NCI-H345 (cell line): ENCODE measurements at regions not wholly inside any gene's neighbourhood (a gene's known extent, or its start where the extent isn't known, plus 50 kb on each side); places are given as distances from the start of the nearest gene placed in this dataset.

ENCODE experiments used
- DNase-seq: peaks from one replicate; lab custom pipeline; 2025; lab: John Stamatoyannopoulos, UW

DNA sequence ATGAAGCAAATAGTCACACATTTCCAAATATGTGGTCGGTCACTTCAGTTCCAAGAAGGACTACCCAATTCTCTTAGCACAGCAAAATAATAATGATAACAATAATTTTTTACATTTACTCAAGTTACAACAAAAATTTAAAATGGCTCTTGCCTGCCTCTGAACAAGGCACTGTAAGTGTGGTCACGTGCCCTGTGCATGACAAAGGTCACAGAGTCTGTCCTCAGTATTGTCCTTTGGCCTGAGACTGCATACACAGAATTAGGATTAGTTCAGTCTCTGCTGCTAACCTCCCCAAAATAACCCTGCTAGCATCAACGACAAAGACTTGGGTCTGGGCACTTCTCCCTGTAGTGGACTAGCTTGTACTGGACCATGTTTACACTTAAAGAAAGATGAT is 297.1 kb upstream of the DUSP10 start:
- DNase-seq, result no peak

DNA sequence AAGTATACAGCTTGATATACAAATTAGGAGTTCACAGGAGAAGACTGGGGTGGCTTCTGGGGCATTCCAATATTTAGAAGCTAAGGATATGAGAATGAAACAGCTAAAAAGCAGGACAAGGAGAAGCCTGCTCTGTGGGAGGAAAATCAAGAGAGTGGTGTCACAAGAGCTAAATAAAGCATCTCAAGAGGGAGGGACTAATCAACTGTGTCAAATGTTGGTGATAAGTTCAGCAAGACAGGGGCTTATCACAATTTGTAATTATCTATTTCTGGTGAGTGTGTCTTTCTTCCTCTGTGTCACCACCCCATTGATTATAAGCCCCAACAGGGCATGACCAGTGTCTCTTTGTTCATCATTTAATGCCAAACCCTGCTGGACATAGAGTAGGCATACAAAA is 295.8 kb upstream of the DUSP10 start:
- DNase-seq, result no peak

GRCh38 chr1:222034790-222035189 is 292.9 kb upstream of the DUSP10 start:
- DNase-seq, result no peak

- DNase-seq, result no peak
These were observed 291.6 kb upstream of the DUSP10 start for GRCh38 chr1:222033450-222033849.

GRCh38 chr1:222031318-222031717 is 289.4 kb upstream of the DUSP10 start:
- no peak for DNase-seq

- no peak for DNase-seq
These were observed 286.8 kb upstream of the DUSP10 start for GRCh38 chr1:222028676-222029075.

- peak; percentile 84 for DNase-seq
These were observed 286.2 kb upstream of the DUSP10 start for GRCh38 chr1:222028116-222028515.

DNA sequence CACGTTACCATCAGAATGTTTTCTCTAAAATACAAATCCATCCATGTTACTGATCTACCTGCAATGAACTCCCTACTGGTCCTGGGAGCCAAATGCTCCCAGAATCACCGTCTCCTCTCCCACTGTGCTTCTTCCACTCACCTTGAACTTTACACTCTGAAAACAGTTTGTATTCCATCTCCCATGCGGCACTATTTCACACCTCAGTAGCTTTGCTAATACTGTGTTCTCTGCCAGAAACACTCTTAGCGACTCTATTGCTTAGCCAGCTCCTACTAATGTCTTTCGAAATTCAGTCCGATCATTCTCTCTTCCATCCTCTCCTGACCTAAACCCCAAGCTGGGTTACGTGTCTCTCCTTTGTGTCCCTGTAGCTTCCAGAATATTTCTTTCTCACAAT is 284.4 kb upstream of the DUSP10 start:
- DNase-seq, result no peak

DNA sequence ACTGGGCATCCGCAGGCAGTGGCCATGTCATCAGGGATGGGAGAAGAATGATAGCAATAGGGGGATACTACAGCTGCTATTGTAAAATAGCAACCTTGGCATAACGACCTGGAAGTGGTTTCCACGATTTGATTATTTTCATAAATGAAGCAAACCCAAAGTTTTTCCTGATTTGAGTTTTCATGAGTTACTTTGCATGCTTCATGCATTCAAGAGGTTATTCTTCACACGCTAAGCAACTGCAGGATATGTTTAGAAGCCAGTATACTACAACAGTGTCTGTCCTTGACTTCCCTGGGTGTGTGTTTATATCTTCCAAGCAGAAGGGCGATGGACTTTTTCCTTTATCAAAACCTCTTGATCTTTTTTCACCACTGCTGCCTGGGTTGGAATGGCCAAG is 281.1 kb upstream of the DUSP10 start:
- DNase-seq, result no peak

GRCh38 chr1:222021129-222021528 is 279.2 kb upstream of the DUSP10 start:
- no peak for DNase-seq

GRCh38 chr1:222020553-222020952 is 278.7 kb upstream of the DUSP10 start:
- no peak for DNase-seq

GRCh38 chr1:222019029-222019428 is 277.1 kb upstream of the DUSP10 start:
- no peak for DNase-seq

GRCh38 chr1:222018041-222018440 is 276.2 kb upstream of the DUSP10 start:
- DNase-seq, result no peak

- no peak for DNase-seq
These were observed 273.8 kb upstream of the DUSP10 start for GRCh38 chr1:222015686-222016085.

DNA sequence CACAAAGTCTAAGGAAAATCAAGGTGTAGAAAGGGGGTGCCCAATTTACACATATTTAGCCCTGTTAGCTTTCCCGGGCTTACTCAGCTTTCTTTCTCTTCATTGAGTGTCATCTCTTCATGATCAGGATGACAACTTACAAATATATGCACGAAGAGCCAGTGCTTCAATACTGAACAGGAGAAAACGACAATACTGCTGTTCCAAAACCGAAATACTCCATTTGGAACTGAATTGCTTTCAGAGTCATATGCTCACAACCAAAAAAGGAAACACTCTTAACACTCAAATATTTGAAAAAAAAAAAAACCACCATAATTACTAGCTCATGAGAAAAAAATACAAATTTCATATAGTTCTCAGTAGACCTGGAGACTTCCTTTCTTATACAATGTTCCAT is 272.1 kb upstream of the DUSP10 start:
- DNase-seq, result no peak

DNA sequence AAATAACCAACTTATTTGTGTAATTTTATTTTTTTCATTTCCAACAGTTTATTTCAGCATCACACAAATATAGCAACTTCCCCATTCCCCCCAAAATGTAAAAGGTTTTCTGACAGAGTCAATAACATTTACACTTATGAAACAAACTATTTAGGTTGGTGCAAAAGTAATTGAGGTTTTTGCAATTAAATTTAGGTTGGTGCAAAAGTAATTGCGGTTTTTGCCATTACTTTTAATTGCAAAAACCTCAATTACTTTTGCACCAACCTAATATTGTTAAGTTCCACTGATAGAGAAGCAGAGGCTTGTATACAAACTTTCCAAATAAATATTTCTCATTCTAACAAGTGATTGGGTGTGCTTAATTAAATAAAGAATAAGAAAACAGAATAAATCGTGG is 270.9 kb upstream of the DUSP10 start:
- DNase-seq, result no peak

GRCh38 chr1:222010306-222010705 is 268.4 kb upstream of the DUSP10 start:
- peak; percentile 5 for DNase-seq

GRCh38 chr1:222009105-222009730 is 267.3 kb upstream of the DUSP10 start:
- no peak for DNase-seq

GRCh38 chr1:222006715-222007114 is 264.8 kb upstream of the DUSP10 start:
- no peak for DNase-seq

- DNase-seq, result no peak
These were observed 262.9 kb upstream of the DUSP10 start for GRCh38 chr1:222004784-222005183.

- no peak for DNase-seq
These were observed 262.1 kb upstream of the DUSP10 start for GRCh38 chr1:222004034-222004433.

DNA sequence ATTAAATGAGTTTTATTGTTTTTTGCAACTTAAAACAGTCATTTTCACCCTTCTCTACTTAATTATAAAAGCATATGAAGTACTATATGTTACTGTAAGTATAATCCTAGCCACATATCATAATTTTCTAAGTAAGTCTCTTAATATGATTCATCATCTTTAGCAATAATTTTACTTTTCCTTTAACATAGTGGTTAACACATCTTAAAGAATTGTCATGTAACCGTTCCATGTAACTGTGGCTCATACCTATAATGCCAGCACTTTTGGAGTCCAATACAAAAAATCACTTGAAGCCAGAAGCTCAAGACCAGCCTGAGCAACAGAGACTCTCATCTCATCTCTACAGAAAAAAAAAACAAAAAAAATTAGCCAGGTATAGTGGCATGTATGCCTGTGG is 260.6 kb upstream of the DUSP10 start:
- DNase-seq, result no peak

GRCh38 chr1:222000131-222000530 is 258.2 kb upstream of the DUSP10 start:
- no peak for DNase-seq

- DNase-seq, result no peak
These were observed 256.9 kb upstream of the DUSP10 start for GRCh38 chr1:221998781-221999180.

GRCh38 chr1:221998186-221998612 is 256.3 kb upstream of the DUSP10 start:
- DNase-seq, result no peak
